OCI-LY1 (cell line): ENCODE measurements at regions not wholly inside any gene's neighbourhood (a gene's known extent, or its start where the extent isn't known, plus 50 kb on each side); places are given as distances from the start of the nearest gene placed in this dataset.

Experiments used
- H2AFZ ChIP-seq: fragments of 200-600 bp; sonication (generic), shearing (Covaris generic); 2 replicates; pipeline ENCODE4 v1.6.0; 2014; ENCODE audit warnings: antibody characterized with exemption, mild to moderate bottlenecking, low read length
- H3F3A ChIP-seq: fragments of 200-600 bp; sonication (generic), shearing (Covaris generic); 2 replicates; pipeline ENCODE4 v1.6.0; 2014; ENCODE audit warnings: mild to moderate bottlenecking, antibody characterized with exemption, low read length, moderate library complexity; ENCODE audit not compliant: insufficient read depth
- H3K27ac ChIP-seq: fragments of 200-600 bp; sonication (generic); 2 replicates; pipeline ENCODE4 v1.5.1; 2014; ENCODE audit warnings: low read length, mixed run types, mild to moderate bottlenecking, low read depth; ENCODE audit not compliant: poor library complexity, severe bottlenecking
- H3K27me3 ChIP-seq: fragments of 200-600 bp; sonication (generic); 2 replicates; pipeline ENCODE4 v1.6.0; 2014; ENCODE audit warnings: antibody characterized with exemption, mild to moderate bottlenecking, low read length, moderate library complexity; ENCODE audit not compliant: insufficient read depth
- H3K36me3 ChIP-seq: fragments of 200-600 bp; sonication (generic); 2 replicates; pipeline ENCODE4 v1.6.1; 2014; ENCODE audit warnings: mild to moderate bottlenecking, antibody characterized with exemption, low read length, moderate library complexity, mixed read lengths; ENCODE audit not compliant: insufficient read depth
- H3K4me1 ChIP-seq: fragments of 200-600 bp; sonication (generic); 2 replicates; pipeline ENCODE4 v1.5.1; 2014; ENCODE audit warnings: mild to moderate bottlenecking, low read length, moderate library complexity; ENCODE audit not compliant: insufficient read depth, severe bottlenecking
- H3K4me2 ChIP-seq: fragments of 200-600 bp; sonication (generic), shearing (Covaris generic); 2 replicates; pipeline ENCODE4 v1.6.1; 2014; ENCODE audit warnings: low read length
- H3K4me3 ChIP-seq: fragments of 200-600 bp; sonication (generic); 2 replicates; pipeline ENCODE4 v1.5.1; 2014; ENCODE audit warnings: low read length, low read depth, mild to moderate bottlenecking, mixed read lengths; ENCODE audit not compliant: poor library complexity, severe bottlenecking
- H3K79me2 ChIP-seq: fragments of 200-600 bp; shearing (Covaris generic); 2 replicates; pipeline ENCODE4 v1.6.1; 2016; ENCODE audit warnings: mixed run types, low read length, mixed read lengths; ENCODE audit not compliant: insufficient read depth
- H3K9ac ChIP-seq: fragments of 200-600 bp; sonication (generic), shearing (Covaris generic); 2 replicates; pipeline ENCODE4 v1.6.1; 2014; ENCODE audit warnings: mild to moderate bottlenecking, low read length, mixed read lengths
- H3K9me2 ChIP-seq: fragments of 200-600 bp; sonication (generic), shearing (Covaris generic); 2 replicates; pipeline ENCODE4 v1.6.1; 2014; ENCODE audit warnings: low read depth, mild to moderate bottlenecking, low read length, mixed read lengths
- H3K9me3 ChIP-seq: fragments of 200-600 bp; shearing (Covaris generic); 2 replicates; pipeline ENCODE4 v1.6.1; 2014; ENCODE audit warnings: low read length, mixed read lengths
- H4K20me1 ChIP-seq: fragments of 200-600 bp; sonication (generic), shearing (Covaris generic); 2 replicates; pipeline ENCODE4 v1.6.0; 2016; ENCODE audit warnings: mild to moderate bottlenecking, low read length; ENCODE audit not compliant: insufficient read depth
- EZH2 ChIP-seq: fragments of 200-600 bp; sonication (generic), shearing (Covaris generic); IDR thresholded peaks from 2 replicates; pipeline ENCODE4 v1.8.0; 2017; ENCODE audit warnings: borderline replicate concordance, mixed run types, mild to moderate bottlenecking, antibody characterized with exemption, low read length, moderate library complexity, mixed read lengths
- TF ChIP-seq, protein P1 (sequence below): fragments of 200-600 bp; sonication (generic), shearing (Covaris generic); IDR thresholded peaks from 2 replicates; pipeline ENCODE4 v1.5.1; 2017; ENCODE audit warnings: mild to moderate bottlenecking, antibody characterized with exemption, low read length, moderate library complexity, mixed read lengths

DNA sequence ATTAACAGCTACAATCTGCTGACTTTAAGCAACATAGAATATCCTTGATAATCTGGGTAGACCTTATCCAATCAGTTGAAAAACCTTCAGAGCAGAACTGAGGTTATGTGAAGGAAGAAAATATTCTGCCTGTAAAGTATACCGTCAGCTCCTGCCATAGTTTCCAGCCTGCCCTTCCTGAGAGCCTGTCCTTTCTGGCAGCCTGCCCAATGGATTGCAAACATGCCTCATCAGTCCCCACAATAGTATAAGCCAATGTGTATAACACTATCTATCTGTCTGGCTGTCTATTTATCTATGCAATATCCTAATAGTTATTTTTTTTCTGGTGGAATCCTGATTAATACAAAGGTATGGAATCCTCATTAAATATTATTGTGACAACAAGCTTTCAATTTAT, 489.2 kb upstream of the KCND2 start:
- H3K4me3 ChIP-seq = no peak overlapping the region
- H3K4me1 ChIP-seq = no peaks in the 10 kb centered on the region
- H2AFZ ChIP-seq = no peak overlapping the region
- no peaks in the 10 kb centered on the region for H4K20me1 ChIP-seq
- no peaks in the 10 kb centered on the region for H3K9me3 ChIP-seq
- TF ChIP-seq EZH2 = no peak
- TF ChIP-seq, protein P1, sequence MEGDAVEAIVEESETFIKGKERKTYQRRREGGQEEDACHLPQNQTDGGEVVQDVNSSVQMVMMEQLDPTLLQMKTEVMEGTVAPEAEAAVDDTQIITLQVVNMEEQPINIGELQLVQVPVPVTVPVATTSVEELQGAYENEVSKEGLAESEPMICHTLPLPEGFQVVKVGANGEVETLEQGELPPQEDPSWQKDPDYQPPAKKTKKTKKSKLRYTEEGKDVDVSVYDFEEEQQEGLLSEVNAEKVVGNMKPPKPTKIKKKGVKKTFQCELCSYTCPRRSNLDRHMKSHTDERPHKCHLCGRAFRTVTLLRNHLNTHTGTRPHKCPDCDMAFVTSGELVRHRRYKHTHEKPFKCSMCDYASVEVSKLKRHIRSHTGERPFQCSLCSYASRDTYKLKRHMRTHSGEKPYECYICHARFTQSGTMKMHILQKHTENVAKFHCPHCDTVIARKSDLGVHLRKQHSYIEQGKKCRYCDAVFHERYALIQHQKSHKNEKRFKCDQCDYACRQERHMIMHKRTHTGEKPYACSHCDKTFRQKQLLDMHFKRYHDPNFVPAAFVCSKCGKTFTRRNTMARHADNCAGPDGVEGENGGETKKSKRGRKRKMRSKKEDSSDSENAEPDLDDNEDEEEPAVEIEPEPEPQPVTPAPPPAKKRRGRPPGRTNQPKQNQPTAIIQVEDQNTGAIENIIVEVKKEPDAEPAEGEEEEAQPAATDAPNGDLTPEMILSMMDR = no peak
- H3K27ac ChIP-seq = no peak overlapping the region
- H3F3A ChIP-seq = no peaks in the 10 kb centered on the region
- H3K27me3 ChIP-seq = no peaks in the 10 kb centered on the region
- no peaks in the 10 kb centered on the region for H3K79me2 ChIP-seq
- H3K9me2 ChIP-seq = no peaks in the 10 kb centered on the region
- no peak overlapping the region for H3K4me2 ChIP-seq
- no peak overlapping the region for H3K9ac ChIP-seq
- H3K36me3 ChIP-seq = no peaks in the 10 kb centered on the region

DNA sequence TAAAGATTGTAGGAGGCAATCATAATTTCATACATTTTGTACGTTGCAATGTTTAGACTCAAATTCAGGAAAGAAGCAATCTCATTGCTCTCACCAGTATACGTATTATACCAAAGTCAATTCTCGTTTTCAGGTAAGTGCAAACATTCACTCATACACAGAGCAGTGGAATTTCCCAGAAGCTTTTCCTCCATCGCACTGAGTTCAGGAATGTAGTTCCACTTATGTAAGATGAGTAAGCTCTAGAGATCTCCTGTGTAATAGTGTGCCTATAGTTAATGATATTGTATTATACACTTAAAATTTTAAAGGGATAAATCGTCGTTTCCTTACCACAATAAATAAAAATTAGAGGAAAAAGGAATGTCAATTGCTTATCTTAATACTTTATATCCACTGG, 470.8 kb upstream of the KCND2 start:
- no peaks in the 10 kb centered on the region for H3K9me3 ChIP-seq
- no peaks in the 10 kb centered on the region for H4K20me1 ChIP-seq
- H3K9me2 ChIP-seq = peaks cover 7% of the 10 kb centered on the region; the same call in 1 of the 2 replicates
- H3K36me3 ChIP-seq = no peaks in the 10 kb centered on the region
- no peaks in the 10 kb centered on the region for H3F3A ChIP-seq
- H3K79me2 ChIP-seq = no peaks in the 10 kb centered on the region
- no peaks in the 10 kb centered on the region for H3K27me3 ChIP-seq
- no peak for TF ChIP-seq EZH2
- TF ChIP-seq, protein P1 = no peak
- no peak overlapping the region for H3K4me3 ChIP-seq
- H2AFZ ChIP-seq = no peak overlapping the region
- no peak overlapping the region for H3K4me2 ChIP-seq
- H3K9ac ChIP-seq = no peak overlapping the region
- H3K4me1 ChIP-seq = no peaks in the 10 kb centered on the region
- H3K27ac ChIP-seq = no peak overlapping the region

DNA sequence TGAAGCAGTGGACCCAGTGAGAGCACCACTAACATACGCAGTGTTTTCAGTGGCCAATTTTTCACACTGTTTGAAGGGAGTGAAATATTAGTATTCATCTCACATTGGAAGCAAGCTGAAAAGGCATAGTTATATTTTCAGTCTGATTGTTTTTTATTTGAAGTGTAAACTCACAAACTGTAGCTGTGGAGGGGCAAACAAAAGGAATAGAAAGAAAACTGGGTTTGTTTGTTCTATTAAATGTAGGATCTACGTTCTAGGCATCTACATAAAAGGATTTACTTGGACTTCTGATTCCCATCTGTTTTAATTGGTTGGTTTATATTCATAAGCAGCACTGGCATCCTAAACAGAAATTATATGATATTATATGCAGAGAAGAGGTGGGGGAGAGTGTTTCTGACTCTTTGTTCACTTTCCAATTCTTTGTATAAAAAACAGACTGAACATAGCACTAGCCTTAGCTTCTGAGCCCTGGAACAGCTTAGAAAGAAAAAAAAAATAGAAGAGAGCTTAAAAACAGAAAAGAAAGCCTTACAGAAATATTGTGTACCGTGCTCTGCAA, 447.8 kb upstream of the KCND2 start:
- Histone ChIP-seq H3K9ac (no peak overlapping the region), H2AFZ (no peak overlapping the region), H3K4me3 (no peak overlapping the region), H4K20me1 (no peaks in the 10 kb centered on the region), H3K27me3 (no peaks in the 10 kb centered on the region), H3K79me2 (no peaks in the 10 kb centered on the region), H3K9me2 (no peaks in the 10 kb centered on the region), H3K4me2 (no peak overlapping the region), H3K4me1 (no peaks in the 10 kb centered on the region), H3K9me3 (no peaks in the 10 kb centered on the region), H3F3A (no peaks in the 10 kb centered on the region), H3K27ac (no peak overlapping the region), H3K36me3 (no peaks in the 10 kb centered on the region)
- TF ChIP-seq, protein P1 = no peak
- TF ChIP-seq EZH2 = no peak
